Neural cell (in vitro differentiated cells): ENCODE measurements at regions not wholly inside any gene's neighbourhood (a gene's known extent, or its start where the extent isn't known, plus 50 kb on each side); places are given as distances from the start of the nearest gene placed in this dataset.

Source experiments
- H2AFZ ChIP-seq: fragments of 200-600, 300-800 bp; sonication (generic), shearing (Covaris generic); 2 replicates; pipeline ENCODE4 v1.6.0; 2014; ENCODE audit warnings: low read depth, mild to moderate bottlenecking, antibody characterized with exemption, low read length, moderate library complexity
- H3F3A ChIP-seq: fragments of 200-600 bp; shearing (Covaris generic); 2 replicates; pipeline ENCODE4 v1.6.1; 2016; ENCODE audit warnings: mild to moderate bottlenecking, moderate library complexity, mixed read lengths, antibody characterized with exemption, low read length; ENCODE audit not compliant: insufficient read depth, poor library complexity, severe bottlenecking
- H3K27ac ChIP-seq: fragments of 200-600, 300-800 bp; sonication (generic), shearing (Covaris generic); 2 replicates; pipeline ENCODE4 v1.5.1; 2014; ENCODE audit warnings: mild to moderate bottlenecking, low read length, moderate library complexity
- H3K27me3 ChIP-seq: fragments of 300-800, 200-600 bp; sonication (generic), shearing (Covaris generic); 2 replicates; pipeline ENCODE4 v1.6.0; 2014; ENCODE audit warnings: mild to moderate bottlenecking, low read depth, low read length, moderate library complexity; ENCODE audit not compliant: insufficient read depth
- H3K36me3 ChIP-seq: fragments of 300-800, 200-600 bp; sonication (generic), shearing (Covaris generic); 2 replicates; pipeline ENCODE4 v1.5.1; 2014; ENCODE audit warnings: mild to moderate bottlenecking, antibody characterized with exemption, low read length, moderate library complexity; ENCODE audit not compliant: insufficient read depth
- H3K4me2 ChIP-seq: fragments of 300-800, 200-600 bp; sonication (generic), shearing (Covaris generic); 2 replicates; pipeline ENCODE4 v1.6.0; 2014; ENCODE audit warnings: mild to moderate bottlenecking, low read length
- H3K4me3 ChIP-seq: fragments of 300-800, 200-600 bp; sonication (generic), shearing (Covaris generic); 2 replicates; pipeline ENCODE4 v1.5.1; 2014; ENCODE audit warnings: mild to moderate bottlenecking, low read length, moderate library complexity
- H3K79me2 ChIP-seq: fragments of 200-600 bp; shearing (Covaris generic); replicated peaks from 2 replicates; pipeline ENCODE4 v1.6.0; 2014; ENCODE audit warnings: mild to moderate bottlenecking, low read length, moderate library complexity; ENCODE audit not compliant: insufficient read depth
- H3K9ac ChIP-seq: fragments of 300-800, 200-600 bp; sonication (generic), shearing (Covaris generic); 2 replicates; pipeline ENCODE4 v1.6.1; 2016; ENCODE audit warnings: mild to moderate bottlenecking, low read length, mixed read lengths
- H3K9me2 ChIP-seq: fragments of 200-600 bp; shearing (Covaris generic); 2 replicates; pipeline ENCODE4 v1.6.1; 2016; ENCODE audit warnings: mild to moderate bottlenecking, low read length, mixed read lengths; ENCODE audit not compliant: insufficient read depth
- H3K9me3 ChIP-seq: fragments of 200-600, 300-800 bp; sonication (generic), shearing (Covaris generic); 2 replicates; pipeline ENCODE4 v1.6.1; 2016; ENCODE audit warnings: mild to moderate bottlenecking, mixed run types, low read length, moderate library complexity, mixed read lengths
- H4K20me1 ChIP-seq: fragments of 200-600 bp; shearing (Covaris generic); 2 replicates; pipeline ENCODE4 v1.6.1; 2016; ENCODE audit warnings: mild to moderate bottlenecking, mixed run types; ENCODE audit not compliant: insufficient read depth
- CTCF ChIP-seq: fragments of 450-650 bp; IDR thresholded peaks from 2 replicates; pipeline ENCODE4 v1.5.1; 2014; ENCODE audit warnings: antibody characterized with exemption, mild to moderate bottlenecking, moderate library complexity; ENCODE audit not compliant: poor library complexity, severe bottlenecking
- EP300 ChIP-seq: fragments of 450-650 bp; conservative IDR thresholded peaks from 2 replicates; pipeline ENCODE4 v1.6.1; 2014; ENCODE audit warnings: antibody characterized with exemption, mild to moderate bottlenecking, moderate library complexity; ENCODE audit not compliant: poor library complexity, severe bottlenecking
- EZH2 ChIP-seq: fragments of 200-600, 300-800 bp; shearing (Covaris generic), sonication (generic); IDR thresholded peaks from 2 replicates; pipeline ENCODE4 v1.6.1; 2014; ENCODE audit warnings: antibody characterized with exemption, low read length, borderline replicate concordance, mild to moderate bottlenecking; ENCODE audit not compliant: insufficient read depth, poor library complexity, severe bottlenecking
- MXI1 ChIP-seq: fragments of 450-650 bp; conservative IDR thresholded peaks from 2 replicates; pipeline ENCODE4 v1.6.1; 2014; ENCODE audit warnings: antibody characterized with exemption, mild to moderate bottlenecking; ENCODE audit not compliant: poor library complexity, severe bottlenecking
- POLR2AphosphoS5 ChIP-seq: IDR thresholded peaks from 2 replicates; pipeline ENCODE4 v1.6.1; 2012
- RAD21 ChIP-seq: fragments of 450-650 bp; conservative IDR thresholded peaks from 2 replicates; pipeline ENCODE4 v1.6.1; 2014; ENCODE audit warnings: antibody characterized with exemption, mild to moderate bottlenecking, moderate library complexity
- SMC3 ChIP-seq: fragments of 450-650 bp; conservative IDR thresholded peaks from 2 replicates; pipeline ENCODE4 v1.6.1; 2014; ENCODE audit warnings: antibody characterized with exemption, mild to moderate bottlenecking, moderate library complexity; ENCODE audit not compliant: poor library complexity
- TAF1 ChIP-seq: IDR thresholded peaks from 2 replicates; pipeline ENCODE4 v1.6.1; 2012; ENCODE audit warnings: low read depth
- TF ChIP-seq, protein P1 (sequence below): IDR thresholded peaks from 2 replicates; pipeline ENCODE4 v1.6.1; 2012; ENCODE audit warnings: borderline replicate concordance

DNA sequence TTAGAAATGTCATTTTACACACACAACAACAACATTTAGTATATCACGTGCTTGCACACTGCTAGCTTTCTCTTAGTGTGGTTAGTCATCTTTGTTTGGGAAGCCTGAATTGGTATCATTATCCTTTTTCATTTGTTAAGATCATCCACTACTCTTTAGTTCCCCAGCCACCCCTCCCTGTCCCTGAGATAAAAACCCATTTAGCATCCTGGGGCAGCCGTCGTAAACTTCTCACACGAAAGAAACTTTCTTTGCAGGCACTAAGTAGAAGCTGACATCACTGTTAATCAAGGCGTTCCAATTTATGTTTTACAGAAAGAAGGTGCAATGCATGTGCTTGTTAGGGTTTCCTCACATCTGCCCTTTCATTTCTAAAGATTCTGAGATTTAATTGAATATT, 475.1 kb upstream of the FZD8 start:
- H4K20me1 ChIP-seq, result no peaks in the 10 kb centered on the region
- no peaks in the 10 kb centered on the region for H3K79me2 ChIP-seq
- no peaks in the 10 kb centered on the region for H3F3A ChIP-seq
- no peak for TF ChIP-seq TAF1
- TF ChIP-seq EP300, result no peak
- TF ChIP-seq CTCF, result no peak
- no peak for TF ChIP-seq POLR2AphosphoS5
- no peak for TF ChIP-seq MXI1
- TF ChIP-seq, protein P1, sequence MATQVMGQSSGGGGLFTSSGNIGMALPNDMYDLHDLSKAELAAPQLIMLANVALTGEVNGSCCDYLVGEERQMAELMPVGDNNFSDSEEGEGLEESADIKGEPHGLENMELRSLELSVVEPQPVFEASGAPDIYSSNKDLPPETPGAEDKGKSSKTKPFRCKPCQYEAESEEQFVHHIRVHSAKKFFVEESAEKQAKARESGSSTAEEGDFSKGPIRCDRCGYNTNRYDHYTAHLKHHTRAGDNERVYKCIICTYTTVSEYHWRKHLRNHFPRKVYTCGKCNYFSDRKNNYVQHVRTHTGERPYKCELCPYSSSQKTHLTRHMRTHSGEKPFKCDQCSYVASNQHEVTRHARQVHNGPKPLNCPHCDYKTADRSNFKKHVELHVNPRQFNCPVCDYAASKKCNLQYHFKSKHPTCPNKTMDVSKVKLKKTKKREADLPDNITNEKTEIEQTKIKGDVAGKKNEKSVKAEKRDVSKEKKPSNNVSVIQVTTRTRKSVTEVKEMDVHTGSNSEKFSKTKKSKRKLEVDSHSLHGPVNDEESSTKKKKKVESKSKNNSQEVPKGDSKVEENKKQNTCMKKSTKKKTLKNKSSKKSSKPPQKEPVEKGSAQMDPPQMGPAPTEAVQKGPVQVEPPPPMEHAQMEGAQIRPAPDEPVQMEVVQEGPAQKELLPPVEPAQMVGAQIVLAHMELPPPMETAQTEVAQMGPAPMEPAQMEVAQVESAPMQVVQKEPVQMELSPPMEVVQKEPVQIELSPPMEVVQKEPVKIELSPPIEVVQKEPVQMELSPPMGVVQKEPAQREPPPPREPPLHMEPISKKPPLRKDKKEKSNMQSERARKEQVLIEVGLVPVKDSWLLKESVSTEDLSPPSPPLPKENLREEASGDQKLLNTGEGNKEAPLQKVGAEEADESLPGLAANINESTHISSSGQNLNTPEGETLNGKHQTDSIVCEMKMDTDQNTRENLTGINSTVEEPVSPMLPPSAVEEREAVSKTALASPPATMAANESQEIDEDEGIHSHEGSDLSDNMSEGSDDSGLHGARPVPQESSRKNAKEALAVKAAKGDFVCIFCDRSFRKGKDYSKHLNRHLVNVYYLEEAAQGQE, result no peak
- TF ChIP-seq RAD21, result no peak
- no peak for TF ChIP-seq SMC3
- TF ChIP-seq EZH2, result no peak
- H3K4me2 ChIP-seq, result no peak overlapping the region
- no peaks in the 10 kb centered on the region for H3K27me3 ChIP-seq
- H3K36me3 ChIP-seq, result no peaks in the 10 kb centered on the region
- no peak overlapping the region for H2AFZ ChIP-seq
- no peak overlapping the region for H3K4me3 ChIP-seq
- H3K9ac ChIP-seq, result no peak overlapping the region
- H3K9me3 ChIP-seq, result no peaks in the 10 kb centered on the region
- H3K27ac ChIP-seq, result no peak overlapping the region
- no peaks in the 10 kb centered on the region for H3K9me2 ChIP-seq

GRCh38 chr10:36116731-36117130, 474.6 kb upstream of the FZD8 start:
- Histone ChIP-seq H3K79me2 (no peaks in the 10 kb centered on the region), H3K27me3 (no peaks in the 10 kb centered on the region), H3K4me3 (no peak overlapping the region), H3K9ac (no peak overlapping the region), H3K9me3 (no peaks in the 10 kb centered on the region), H3K36me3 (no peaks in the 10 kb centered on the region), H4K20me1 (no peaks in the 10 kb centered on the region), H3K27ac (no peak overlapping the region), H3K9me2 (no peaks in the 10 kb centered on the region), H3F3A (no peaks in the 10 kb centered on the region), H2AFZ (no peak overlapping the region), H3K4me2 (no peak overlapping the region)
- no peak for TF ChIP-seq MXI1
- no peak for TF ChIP-seq POLR2AphosphoS5
- no peak for TF ChIP-seq EZH2
- TF ChIP-seq, protein P1, result no peak
- TF ChIP-seq CTCF, result no peak
- no peak for TF ChIP-seq SMC3
- no peak for TF ChIP-seq EP300
- TF ChIP-seq TAF1, result no peak
- TF ChIP-seq RAD21, result no peak
